ENCODE measurements at regions not wholly inside any gene's neighbourhood (a gene's known extent, or its start where the extent isn't known, plus 50 kb on each side); places are given as distances from the start of the nearest gene placed in this dataset.
"Not testable (repeated sequence)": the region's sequence is repeated elsewhere in the genome, so short reads cannot be mapped to it uniquely, and the experiment has no call there.

DNA sequence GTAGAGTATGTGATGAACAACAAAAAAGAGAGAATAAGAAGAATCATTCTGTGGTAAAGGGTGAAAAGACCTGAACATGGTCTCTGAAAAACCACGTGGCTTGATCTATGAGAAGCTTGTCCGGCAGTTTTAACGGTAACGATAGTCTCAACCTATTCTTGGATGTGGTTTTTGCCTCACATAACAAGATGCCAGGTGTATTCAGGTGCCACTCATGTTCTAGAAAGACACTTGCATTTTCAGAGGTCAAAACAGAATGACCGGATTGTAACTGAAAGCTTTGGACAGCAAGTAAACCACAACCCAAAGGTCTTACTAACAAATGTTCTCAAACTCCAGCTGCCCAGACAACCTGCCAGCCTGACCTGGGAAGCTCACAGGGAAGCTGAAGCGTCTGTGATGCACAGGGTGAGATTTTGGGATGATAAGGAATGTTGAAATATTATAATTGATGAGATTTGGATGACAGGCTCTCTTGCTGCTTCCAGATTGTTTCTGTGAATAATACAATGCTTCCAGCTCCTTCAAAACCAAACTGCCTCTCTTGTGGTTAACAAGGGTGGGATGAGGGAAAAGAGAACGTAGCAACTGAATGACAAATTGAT, 137.4 kb upstream of the GRB10 start:
- no peak for DNase-seq (ENCODE audit: low spot score)

DNA sequence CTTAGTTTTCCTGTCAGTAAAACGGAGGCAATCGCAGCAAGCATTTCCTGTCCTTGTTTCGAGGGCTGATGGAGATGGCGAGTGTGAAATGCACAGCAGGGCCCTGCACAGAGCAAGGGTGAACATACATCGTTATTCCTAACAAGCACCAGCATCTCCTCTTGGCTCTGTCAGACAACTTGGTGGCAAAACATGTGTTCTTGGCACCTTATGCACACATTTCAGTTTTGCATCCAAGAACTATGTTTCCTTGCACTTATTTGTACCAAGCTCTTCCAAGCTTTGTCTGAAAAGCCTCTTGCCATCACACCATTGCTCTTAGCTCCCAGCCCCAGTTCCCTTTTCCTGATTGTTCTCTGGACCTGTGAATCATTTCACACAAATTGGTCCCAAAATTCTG, 132.9 kb upstream of the GRB10 start:
- DNase-seq (ENCODE audit: low spot score) = no peak

- no peak for DNase-seq (ENCODE audit: low spot score)
Observed at GRCh38 chr7:50914460-50914859, 131.8 kb upstream of the GRB10 start.

DNA sequence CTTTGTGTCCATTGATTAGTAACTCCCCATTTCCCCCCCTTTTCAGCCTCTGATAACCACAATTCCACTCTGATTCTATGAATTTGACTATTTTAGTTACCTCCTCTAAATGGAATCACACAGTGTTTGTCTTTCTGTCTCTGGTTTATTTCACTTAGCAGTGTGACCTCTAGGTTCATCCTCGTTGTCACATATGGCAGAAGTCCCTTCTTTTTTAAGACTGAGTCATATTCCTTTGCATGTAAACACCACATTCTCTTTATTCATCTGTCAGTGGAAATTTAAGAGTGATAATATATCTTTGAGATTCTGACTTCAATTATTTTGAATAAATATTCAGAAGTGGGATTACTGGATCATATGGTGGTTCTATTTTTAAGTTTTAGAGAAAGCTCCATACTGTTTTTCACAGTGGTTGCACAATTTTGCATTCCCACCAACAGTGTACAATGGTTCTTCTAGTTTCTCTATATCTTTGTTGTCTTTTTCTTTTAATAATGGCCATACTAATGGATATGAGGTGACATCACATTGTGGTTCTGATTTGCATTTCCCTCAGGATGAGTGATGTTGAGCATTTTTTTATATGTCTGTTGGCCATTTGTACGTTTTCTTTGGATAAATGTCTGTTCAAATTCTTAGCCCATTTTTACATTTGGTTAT, 126.1 kb upstream of the GRB10 start:
- no peak for DNase-seq (ENCODE audit: low spot score)

GRCh38 chr7:50898604-50899477, 116.1 kb upstream of the GRB10 start:
- not testable (repeated sequence) for DNase-seq (ENCODE audit: low spot score)

GRCh38 chr7:50887061-50887460, 104.4 kb upstream of the GRB10 start:
- DNase-seq (ENCODE audit: low spot score) = not testable (repeated sequence)

DNA sequence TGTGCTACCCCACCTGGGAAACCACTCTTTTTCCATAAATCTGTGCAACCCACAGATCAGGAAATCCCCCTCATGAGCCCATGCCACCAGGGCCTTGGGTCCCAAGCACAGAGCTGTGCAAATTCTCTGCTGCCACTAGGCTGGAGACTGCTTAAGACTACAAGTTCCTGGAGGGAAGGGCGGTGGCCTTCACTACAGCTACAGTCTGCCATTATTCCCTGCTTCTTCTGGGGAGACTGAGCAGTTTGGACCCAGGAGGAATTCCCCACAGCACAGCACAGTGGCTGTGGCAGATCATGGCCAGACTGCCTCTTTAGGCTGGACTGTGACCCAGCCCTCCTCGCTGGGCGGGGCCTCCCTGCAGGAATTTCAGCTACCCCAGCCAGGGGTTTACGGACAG, 89.7 kb upstream of the GRB10 start:
- no peak for DNase-seq (ENCODE audit: low spot score)

GRCh38 chr7:50869108-50869725, 86.5 kb upstream of the GRB10 start:
- no peak for DNase-seq (ENCODE audit: low spot score)

DNA sequence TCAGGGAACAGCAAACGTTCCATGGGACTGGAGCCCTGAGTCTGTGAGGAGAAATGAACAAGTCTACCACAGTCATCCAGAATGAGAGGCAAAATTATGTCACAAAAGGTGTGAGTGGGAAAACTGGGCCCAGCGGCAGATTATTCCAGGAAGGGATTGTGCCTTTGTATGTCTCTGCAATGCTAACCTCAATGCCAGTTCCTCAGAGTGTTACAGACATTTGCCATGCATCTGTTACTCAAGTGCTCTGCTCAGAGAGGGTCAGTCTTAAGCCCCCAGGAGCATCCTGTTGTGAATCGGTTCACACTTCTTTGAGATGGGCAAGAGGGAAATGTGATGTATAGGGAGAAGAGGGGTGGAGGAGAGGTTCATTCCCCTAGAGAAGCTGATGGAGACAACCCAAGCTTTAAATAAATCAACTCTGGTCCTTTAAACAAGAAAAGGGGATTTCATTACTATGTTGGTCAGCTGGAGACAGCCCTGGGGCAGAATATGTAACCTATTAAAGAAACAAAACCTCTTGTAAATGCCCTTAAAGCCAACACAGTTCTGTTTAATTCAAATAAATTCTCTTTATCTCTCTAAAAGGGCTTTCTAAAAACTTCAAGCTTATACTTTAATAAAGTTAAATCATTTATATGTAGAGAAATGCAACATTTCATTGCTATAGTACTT, 85.9 kb upstream of the GRB10 start:
- DNase-seq (ENCODE audit: low spot score) = no peak

GRCh38 chr7:50867034-50867356, 84.3 kb upstream of the GRB10 start:
- DNase-seq (ENCODE audit: low spot score) = no peak

DNA sequence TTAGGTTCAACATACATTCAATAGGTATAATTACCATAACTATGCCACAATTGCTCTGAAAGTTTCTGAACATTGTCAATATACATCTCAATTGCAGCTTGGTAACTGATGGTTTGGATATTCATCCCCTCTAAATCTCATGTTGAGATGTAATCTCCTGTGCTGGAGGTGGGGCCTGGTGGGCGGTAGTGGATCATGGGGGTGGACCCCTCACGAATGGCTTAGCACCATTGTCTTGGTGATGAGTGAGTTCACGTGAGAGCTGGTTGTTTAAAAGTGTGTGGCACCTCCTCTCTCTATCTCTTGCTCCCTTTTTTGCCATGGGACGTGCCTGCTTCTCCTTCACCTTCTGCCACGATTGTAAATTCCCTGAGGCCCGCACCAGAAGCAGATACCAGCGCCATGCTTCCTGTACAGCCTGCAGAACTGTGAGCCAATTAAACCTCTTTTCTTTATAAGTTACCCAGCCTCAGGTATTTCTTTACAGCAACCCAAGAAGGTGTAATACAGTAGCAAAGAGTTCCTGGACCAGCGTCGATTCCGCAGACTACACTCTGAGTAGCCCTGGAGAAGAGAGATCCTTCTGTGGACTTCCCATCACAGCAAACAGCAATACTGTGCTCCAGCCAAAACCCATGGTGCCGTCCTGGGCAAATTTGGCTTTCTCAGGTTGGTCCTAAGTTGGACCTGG, 83.8 kb upstream of the GRB10 start:
- DNase-seq (ENCODE audit: low spot score) = no peak

- DNase-seq (ENCODE audit: low spot score) = no peak
Observed at GRCh38 chr7:50865450-50865849, 82.8 kb upstream of the GRB10 start.

DNA sequence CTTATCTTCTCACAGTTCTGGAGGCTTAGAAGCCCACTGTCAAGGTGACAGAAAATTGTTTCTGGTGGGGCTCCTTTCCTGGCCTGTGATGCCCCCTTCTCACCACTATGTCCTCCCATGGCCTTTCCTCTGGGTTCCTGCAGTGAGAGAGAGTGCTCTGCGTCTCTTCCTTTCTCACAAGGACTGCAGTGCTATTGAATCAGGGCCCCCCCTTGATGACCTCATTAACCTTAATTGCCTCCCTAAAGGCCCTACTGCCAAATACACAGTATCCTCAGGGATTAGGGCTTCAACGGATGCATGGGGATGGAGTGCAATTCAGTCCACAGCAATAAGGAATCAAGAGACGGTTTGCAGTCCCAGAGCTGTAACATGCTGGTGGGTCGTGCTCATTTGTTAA, 82.0 kb upstream of the GRB10 start:
- no peak for DNase-seq (ENCODE audit: low spot score)

DNA sequence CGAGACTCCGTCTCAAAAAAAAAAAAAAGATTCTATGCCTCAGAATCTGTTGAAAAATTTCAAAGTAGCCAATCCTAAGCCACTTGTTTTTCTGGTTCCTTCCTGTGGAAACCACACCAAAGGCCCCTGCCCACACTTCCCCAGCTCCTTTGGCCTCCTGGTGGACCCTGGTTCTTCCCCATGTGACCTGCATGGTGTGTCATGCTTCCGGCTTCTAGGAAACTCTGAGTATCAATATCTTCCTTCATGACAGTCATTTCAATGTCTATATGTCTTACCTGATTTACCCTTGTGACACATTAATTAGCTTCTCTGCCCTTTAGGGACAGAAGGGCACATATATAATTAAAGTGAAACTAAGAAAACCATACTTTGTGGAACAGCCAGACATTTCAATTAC, 80.4 kb upstream of the GRB10 start:
- no peak for DNase-seq (ENCODE audit: low spot score)

- DNase-seq (ENCODE audit: low spot score) = no peak
Observed at GRCh38 chr7:50862302-50862701, 79.6 kb upstream of the GRB10 start.

DNA sequence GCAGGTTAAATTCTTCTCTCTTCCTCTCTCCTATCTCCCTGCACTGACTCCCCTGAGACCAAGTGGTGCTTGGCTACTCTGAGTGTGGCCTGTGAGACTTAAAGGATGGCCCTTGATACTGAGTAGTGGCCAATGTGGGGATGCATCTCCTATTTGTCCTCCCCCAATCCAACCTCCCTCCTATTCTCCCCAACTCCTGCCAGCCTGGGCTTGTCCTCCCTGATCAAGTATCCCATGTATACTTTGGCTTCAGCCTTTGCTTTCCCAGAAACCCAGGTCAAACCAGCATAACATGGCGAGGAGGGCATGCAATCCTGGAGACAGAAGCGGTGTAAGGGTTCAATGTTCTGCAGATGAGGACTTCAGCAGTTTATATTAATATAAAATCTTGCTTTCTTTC, 77.9 kb upstream of the GRB10 start:
- DNase-seq (ENCODE audit: low spot score) = no peak

GRCh38 chr7:50860174-50860573, 77.5 kb upstream of the GRB10 start:
- DNase-seq (ENCODE audit: low spot score) = no peak

DNA sequence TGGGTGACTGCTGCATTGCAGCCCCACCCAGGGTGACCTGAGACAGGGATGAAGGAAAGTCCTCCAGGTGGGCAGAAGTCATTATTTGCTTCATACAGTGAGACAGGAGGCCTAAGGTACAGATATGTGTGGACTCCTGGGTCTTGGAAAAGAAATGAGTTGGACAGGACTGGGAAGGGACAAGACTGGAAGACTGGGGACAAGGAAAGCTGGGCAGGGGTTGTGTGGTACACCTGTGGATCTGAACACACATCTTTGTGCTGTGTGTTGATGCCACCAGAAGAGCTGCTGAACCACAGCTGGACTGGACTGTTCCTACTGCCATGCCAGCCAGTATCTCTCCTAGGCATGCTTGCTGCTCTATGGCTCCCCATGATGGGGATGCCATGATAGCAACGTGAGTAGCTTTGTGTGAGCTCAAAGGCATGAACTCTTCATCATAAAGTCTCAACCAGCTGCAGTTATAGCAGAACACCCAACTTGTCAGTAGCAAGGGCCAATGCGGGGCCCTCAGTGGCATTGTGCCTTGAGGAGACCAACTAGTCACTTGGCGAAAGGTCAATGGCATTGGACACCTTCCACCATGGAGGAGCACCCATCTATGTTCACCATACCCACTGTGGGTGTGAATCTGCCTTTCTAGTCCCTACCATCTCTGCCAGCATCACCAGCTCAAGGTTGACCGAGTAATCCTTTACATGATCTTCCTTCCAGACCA, 76.0 kb upstream of the GRB10 start:
- DNase-seq (ENCODE audit: low spot score) = no peak

- no peak for DNase-seq (ENCODE audit: low spot score)
Observed at GRCh38 chr7:50857804-50858489, 75.3 kb upstream of the GRB10 start.

DNA sequence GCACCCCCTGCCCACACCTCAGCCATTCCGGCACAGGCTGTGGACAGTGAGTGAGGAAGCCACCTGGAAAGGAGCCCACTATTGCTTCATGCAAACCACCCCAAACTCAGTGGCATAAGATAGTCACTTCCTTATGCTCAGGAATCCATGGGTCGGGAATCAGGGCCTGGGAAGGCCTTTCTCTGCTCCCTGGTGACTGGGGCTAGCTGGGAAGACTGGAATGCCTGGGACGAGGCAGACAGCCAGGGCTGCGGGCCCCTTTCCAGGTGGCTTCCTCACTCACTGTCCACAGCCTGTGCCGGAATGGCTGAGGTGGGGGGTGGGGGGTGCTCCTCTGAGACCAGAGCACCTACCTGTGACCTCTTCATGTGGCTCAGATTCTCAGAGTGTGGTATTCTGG, 74.1 kb upstream of the GRB10 start:
- no peak for DNase-seq (ENCODE audit: low spot score)
